SK-N-SH treated with all-trans-retinoic acid at 6 μM for 48 hours (cell line): ENCODE measurements at regions not wholly inside any gene's neighbourhood (a gene's known extent, or its start where the extent isn't known, plus 50 kb on each side); places are given as distances from the start of the nearest gene placed in this dataset.

ENCODE experiments used
- CSDC2 ChIP-seq: fragments of 250-450 bp; sonication (Bioruptor Pico); IDR thresholded peaks from 2 replicates; pipeline ENCODE4 v1.5.0; 2020; ENCODE audit warnings: mild to moderate bottlenecking, moderate library complexity
- GLIS3 ChIP-seq: fragments of 250-450 bp; sonication (Bioruptor Pico); IDR thresholded peaks from 2 replicates; pipeline ENCODE4 v1.5.0; 2020; ENCODE audit warnings: mild to moderate bottlenecking, moderate library complexity
- OSR1 ChIP-seq: fragments of 250-450 bp; sonication (Bioruptor Pico); IDR thresholded peaks from 2 replicates; pipeline ENCODE4 v1.8.0; 2022; ENCODE audit warnings: moderate library complexity, mild to moderate bottlenecking, inconsistent platforms
- ZC3H10 ChIP-seq: fragments of 250-450 bp; sonication (Bioruptor Pico); IDR thresholded peaks from 2 replicates; pipeline ENCODE4 v1.5.1; 2021; ENCODE audit warnings: mild to moderate bottlenecking, moderate library complexity
- ZNF565 ChIP-seq: fragments of 450-650 bp; formaldehyde crosslinking; conservative IDR thresholded peaks from 2 replicates; pipeline ENCODE4 v1.5.0; 2020; ENCODE audit warnings: low read depth, mild to moderate bottlenecking, moderate library complexity
- ZNF8 ChIP-seq: fragments of 450-650 bp; formaldehyde crosslinking; IDR thresholded peaks from 2 replicates; pipeline ENCODE4 v1.5.0; 2020; ENCODE audit warnings: mild to moderate bottlenecking, moderate library complexity
- TF ChIP-seq, protein P1 (sequence below): fragments of 250-450 bp; sonication (Bioruptor Pico); IDR thresholded peaks from 2 replicates; pipeline ENCODE4 v1.5.1; 2021; ENCODE audit warnings: mild to moderate bottlenecking, moderate library complexity
- TF ChIP-seq, protein P2 (sequence below): fragments of 250-450 bp; sonication (Bioruptor Pico); IDR thresholded peaks from 2 replicates; pipeline ENCODE4 v1.5.1; 2020; ENCODE audit warnings: low read depth, mild to moderate bottlenecking, moderate library complexity
- TF ChIP-seq, protein P3 (sequence below): fragments of 250-450 bp; sonication (Bioruptor Pico); IDR thresholded peaks from 2 replicates; pipeline ENCODE4 v1.8.0; 2020; ENCODE audit warnings: mild to moderate bottlenecking, moderate library complexity, borderline replicate concordance

DNA sequence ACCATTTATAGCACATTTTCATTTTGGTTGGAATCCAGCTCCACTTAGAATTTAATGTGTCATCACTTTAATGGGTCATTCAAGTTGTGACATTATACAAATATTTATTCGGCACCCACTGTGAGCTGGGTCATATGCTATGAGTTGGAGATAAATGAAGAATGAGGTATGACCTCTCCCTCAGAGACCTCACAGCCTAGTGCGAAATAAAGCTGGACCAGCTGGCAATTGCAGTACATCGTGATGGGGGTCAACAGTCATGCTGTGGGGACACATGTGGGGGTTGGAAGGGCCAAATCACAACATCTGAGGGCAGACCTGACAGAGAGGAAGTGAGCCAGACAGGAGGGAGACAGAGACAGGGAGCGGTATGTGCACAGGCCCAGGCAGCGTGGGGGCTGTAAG lies 175.4 kb downstream of the MAIP1 start:
- TF ChIP-seq, protein P1, sequence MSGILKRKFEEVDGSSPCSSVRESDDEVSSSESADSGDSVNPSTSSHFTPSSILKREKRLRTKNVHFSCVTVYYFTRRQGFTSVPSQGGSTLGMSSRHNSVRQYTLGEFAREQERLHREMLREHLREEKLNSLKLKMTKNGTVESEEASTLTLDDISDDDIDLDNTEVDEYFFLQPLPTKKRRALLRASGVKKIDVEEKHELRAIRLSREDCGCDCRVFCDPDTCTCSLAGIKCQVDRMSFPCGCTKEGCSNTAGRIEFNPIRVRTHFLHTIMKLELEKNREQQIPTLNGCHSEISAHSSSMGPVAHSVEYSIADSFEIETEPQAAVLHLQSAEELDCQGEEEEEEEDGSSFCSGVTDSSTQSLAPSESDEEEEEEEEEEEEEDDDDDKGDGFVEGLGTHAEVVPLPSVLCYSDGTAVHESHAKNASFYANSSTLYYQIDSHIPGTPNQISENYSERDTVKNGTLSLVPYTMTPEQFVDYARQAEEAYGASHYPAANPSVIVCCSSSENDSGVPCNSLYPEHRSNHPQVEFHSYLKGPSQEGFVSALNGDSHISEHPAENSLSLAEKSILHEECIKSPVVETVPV (CRISPR knock-in tag), result no peak
- no peak for TF ChIP-seq OSR1 (CRISPR knock-in tag)
- no peak for TF ChIP-seq ZC3H10
- TF ChIP-seq, protein P2, sequence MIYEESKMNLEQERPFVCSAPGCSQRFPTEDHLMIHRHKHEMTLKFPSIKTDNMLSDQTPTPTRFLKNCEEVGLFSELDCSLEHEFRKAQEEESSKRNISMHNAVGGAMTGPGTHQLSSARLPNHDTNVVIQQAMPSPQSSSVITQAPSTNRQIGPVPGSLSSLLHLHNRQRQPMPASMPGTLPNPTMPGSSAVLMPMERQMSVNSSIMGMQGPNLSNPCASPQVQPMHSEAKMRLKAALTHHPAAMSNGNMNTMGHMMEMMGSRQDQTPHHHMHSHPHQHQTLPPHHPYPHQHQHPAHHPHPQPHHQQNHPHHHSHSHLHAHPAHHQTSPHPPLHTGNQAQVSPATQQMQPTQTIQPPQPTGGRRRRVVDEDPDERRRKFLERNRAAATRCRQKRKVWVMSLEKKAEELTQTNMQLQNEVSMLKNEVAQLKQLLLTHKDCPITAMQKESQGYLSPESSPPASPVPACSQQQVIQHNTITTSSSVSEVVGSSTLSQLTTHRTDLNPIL, result no peak
- no peak for TF ChIP-seq GLIS3
- TF ChIP-seq ZNF8 (CRISPR knock-in tag), result no peak
- TF ChIP-seq CSDC2, result no peak
- TF ChIP-seq ZNF565 (CRISPR knock-in tag), result no peak
- TF ChIP-seq, protein P3, sequence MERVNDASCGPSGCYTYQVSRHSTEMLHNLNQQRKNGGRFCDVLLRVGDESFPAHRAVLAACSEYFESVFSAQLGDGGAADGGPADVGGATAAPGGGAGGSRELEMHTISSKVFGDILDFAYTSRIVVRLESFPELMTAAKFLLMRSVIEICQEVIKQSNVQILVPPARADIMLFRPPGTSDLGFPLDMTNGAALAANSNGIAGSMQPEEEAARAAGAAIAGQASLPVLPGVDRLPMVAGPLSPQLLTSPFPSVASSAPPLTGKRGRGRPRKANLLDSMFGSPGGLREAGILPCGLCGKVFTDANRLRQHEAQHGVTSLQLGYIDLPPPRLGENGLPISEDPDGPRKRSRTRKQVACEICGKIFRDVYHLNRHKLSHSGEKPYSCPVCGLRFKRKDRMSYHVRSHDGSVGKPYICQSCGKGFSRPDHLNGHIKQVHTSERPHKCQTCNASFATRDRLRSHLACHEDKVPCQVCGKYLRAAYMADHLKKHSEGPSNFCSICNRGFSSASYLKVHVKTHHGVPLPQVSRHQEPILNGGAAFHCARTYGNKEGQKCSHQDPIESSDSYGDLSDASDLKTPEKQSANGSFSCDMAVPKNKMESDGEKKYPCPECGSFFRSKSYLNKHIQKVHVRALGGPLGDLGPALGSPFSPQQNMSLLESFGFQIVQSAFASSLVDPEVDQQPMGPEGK (CRISPR knock-in tag), result no peak
